ENCODE measurements at regions not wholly inside any gene's neighbourhood (a gene's known extent, or its start where the extent isn't known, plus 50 kb on each side); places are given as distances from the start of the nearest gene placed in this dataset.
"Not testable (repeated sequence)": the region's sequence is repeated elsewhere in the genome, so short reads cannot be mapped to it uniquely, and the experiment has no call there.

DNA sequence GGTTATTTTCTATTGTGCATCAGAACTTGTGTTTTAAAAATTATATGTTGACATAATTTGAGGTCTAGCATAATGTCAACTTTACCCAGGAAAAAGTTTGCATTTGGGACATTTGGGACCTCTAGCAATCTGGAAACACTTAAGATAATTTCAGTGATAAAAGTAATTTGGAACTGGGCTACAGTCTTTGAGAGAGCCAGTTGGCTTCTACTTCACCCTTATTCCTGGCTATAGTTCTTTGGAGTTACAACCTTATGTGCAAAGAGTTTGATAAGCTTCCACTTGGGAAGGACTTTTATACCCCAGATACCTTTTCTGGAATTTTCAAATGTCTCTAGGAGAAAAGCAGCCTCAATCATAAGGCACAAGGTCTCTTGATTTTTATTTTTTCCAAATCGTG lies 139.3 kb downstream of the ARRDC3 start:
- H3K9me3 ChIP-seq (ENCODE audit: control insufficient read depth, low read length) = no peaks in the 10 kb centered on the region
- H3K36me3 ChIP-seq (ENCODE audit: control insufficient read depth, insufficient read depth, low read length) = no peaks in the 10 kb centered on the region
- H3K27me3 ChIP-seq (ENCODE audit: control insufficient read depth, insufficient read depth, low read length, poor library complexity, severe bottlenecking) = no peaks in the 10 kb centered on the region
- 81 to 100% methylated on average over 1 of the region's 1 CpG for WGBS, 2 experiments
- no peak overlapping the region for H3K27ac ChIP-seq (ENCODE audit: insufficient read depth, low read depth, low read length, poor library complexity, severe bottlenecking)
- no peak overlapping the region for H3K4me3 ChIP-seq (ENCODE audit: insufficient read depth, low read depth, low read length)
- H3K4me1 ChIP-seq (ENCODE audit: control insufficient read depth, insufficient read depth, low read length) = no peaks in the 10 kb centered on the region

DNA sequence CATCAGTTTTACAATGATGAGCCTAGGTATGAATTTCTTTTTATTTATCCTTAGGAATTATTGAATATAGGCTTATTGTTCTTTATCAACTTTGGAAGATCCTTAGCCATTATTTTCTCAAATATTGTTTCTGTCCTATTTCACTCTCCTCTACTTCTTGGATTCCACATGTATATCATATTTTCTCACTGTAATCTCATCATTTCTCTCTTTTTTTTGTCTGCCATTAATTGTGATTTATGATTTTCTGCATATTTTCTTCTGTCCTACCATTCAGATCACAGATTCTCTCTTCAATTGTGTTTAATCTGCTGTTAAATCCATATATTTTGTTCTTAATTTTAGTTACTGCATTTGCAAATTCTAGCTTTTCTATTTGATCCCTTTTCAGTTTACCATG lies 139.8 kb downstream of the ARRDC3 start:
- Histone ChIP-seq H3K9me3 (ENCODE audit: control insufficient read depth, low read length) (no peaks in the 10 kb centered on the region), H3K27me3 (ENCODE audit: control insufficient read depth, insufficient read depth, low read length, poor library complexity, severe bottlenecking) (no peaks in the 10 kb centered on the region), H3K27ac (ENCODE audit: insufficient read depth, low read depth, low read length, poor library complexity, severe bottlenecking) (no peak overlapping the region), H3K4me3 (ENCODE audit: insufficient read depth, low read depth, low read length) (no peak overlapping the region), H3K4me1 (ENCODE audit: control insufficient read depth, insufficient read depth, low read length) (no peaks in the 10 kb centered on the region), H3K36me3 (ENCODE audit: control insufficient read depth, insufficient read depth, low read length) (no peaks in the 10 kb centered on the region)

GRCh38 chr5:91241460-91241859 lies 141.7 kb downstream of the ARRDC3 start:
- not testable (repeated sequence) for H3K36me3 ChIP-seq (ENCODE audit: control insufficient read depth, insufficient read depth, low read length); H3K4me1 ChIP-seq (ENCODE audit: control insufficient read depth, insufficient read depth, low read length); H3K27me3 ChIP-seq (ENCODE audit: control insufficient read depth, insufficient read depth, low read length, poor library complexity, severe bottlenecking); H3K27ac ChIP-seq (ENCODE audit: insufficient read depth, low read depth, low read length, poor library complexity, severe bottlenecking); H3K9me3 ChIP-seq (ENCODE audit: control insufficient read depth, low read length); H3K4me3 ChIP-seq (ENCODE audit: insufficient read depth, low read depth, low read length)
- 89 to 96% methylated on average over 4 of the region's 4 CpGs for WGBS, 2 experiments

GRCh38 chr5:91240175-91240574 lies 142.9 kb downstream of the ARRDC3 start:
- Histone ChIP-seq H3K4me1 (ENCODE audit: control insufficient read depth, insufficient read depth, low read length) (no peaks in the 10 kb centered on the region), H3K27ac (ENCODE audit: insufficient read depth, low read depth, low read length, poor library complexity, severe bottlenecking) (no peak overlapping the region), H3K9me3 (ENCODE audit: control insufficient read depth, low read length) (no peaks in the 10 kb centered on the region), H3K36me3 (ENCODE audit: control insufficient read depth, insufficient read depth, low read length) (no peaks in the 10 kb centered on the region), H3K27me3 (ENCODE audit: control insufficient read depth, insufficient read depth, low read length, poor library complexity, severe bottlenecking) (no peaks in the 10 kb centered on the region), H3K4me3 (ENCODE audit: insufficient read depth, low read depth, low read length) (no peak overlapping the region)
- 86 to 99% methylated on average over 2 to 4 of the region's 4 CpGs for WGBS, 2 experiments

GRCh38 chr5:91235271-91235694 lies 147.8 kb downstream of the ARRDC3 start:
- no peak overlapping the region for H3K27ac ChIP-seq (ENCODE audit: insufficient read depth, low read depth, low read length, poor library complexity, severe bottlenecking)
- WGBS, 2 experiments = 93 to 95% methylated on average over 2 of the region's 2 CpGs
- H3K4me3 ChIP-seq (ENCODE audit: insufficient read depth, low read depth, low read length) = no peak overlapping the region
- H3K36me3 ChIP-seq (ENCODE audit: control insufficient read depth, insufficient read depth, low read length) = no peaks in the 10 kb centered on the region
- H3K27me3 ChIP-seq (ENCODE audit: control insufficient read depth, insufficient read depth, low read length, poor library complexity, severe bottlenecking) = no peaks in the 10 kb centered on the region
- H3K4me1 ChIP-seq (ENCODE audit: control insufficient read depth, insufficient read depth, low read length) = no peaks in the 10 kb centered on the region
- no peaks in the 10 kb centered on the region for H3K9me3 ChIP-seq (ENCODE audit: control insufficient read depth, low read length)

GRCh38 chr5:91232523-91232922 lies 150.6 kb downstream of the ARRDC3 start:
- H3K36me3 ChIP-seq (ENCODE audit: control insufficient read depth, insufficient read depth, low read length) = no peaks in the 10 kb centered on the region
- H3K9me3 ChIP-seq (ENCODE audit: control insufficient read depth, low read length) = no peaks in the 10 kb centered on the region
- H3K27ac ChIP-seq (ENCODE audit: insufficient read depth, low read depth, low read length, poor library complexity, severe bottlenecking) = no peak overlapping the region
- H3K4me1 ChIP-seq (ENCODE audit: control insufficient read depth, insufficient read depth, low read length) = no peaks in the 10 kb centered on the region
- no peak overlapping the region for H3K4me3 ChIP-seq (ENCODE audit: insufficient read depth, low read depth, low read length)
- H3K27me3 ChIP-seq (ENCODE audit: control insufficient read depth, insufficient read depth, low read length, poor library complexity, severe bottlenecking) = no peaks in the 10 kb centered on the region
- WGBS, 2 experiments = 88 to 91% methylated on average over 3 of the region's 3 CpGs

- Histone ChIP-seq H3K27ac (ENCODE audit: insufficient read depth, low read depth, low read length, poor library complexity, severe bottlenecking) (no peak overlapping the region), H3K36me3 (ENCODE audit: control insufficient read depth, insufficient read depth, low read length) (no peaks in the 10 kb centered on the region), H3K9me3 (ENCODE audit: control insufficient read depth, low read length) (no peaks in the 10 kb centered on the region), H3K4me1 (ENCODE audit: control insufficient read depth, insufficient read depth, low read length) (no peaks in the 10 kb centered on the region), H3K27me3 (ENCODE audit: control insufficient read depth, insufficient read depth, low read length, poor library complexity, severe bottlenecking) (no peaks in the 10 kb centered on the region), H3K4me3 (ENCODE audit: insufficient read depth, low read depth, low read length) (no peak overlapping the region)
- WGBS, 2 experiments = 63 to 69% methylated on average over 1 of the region's 1 CpG
Observed at GRCh38 chr5:91229031-91229727, 153.9 kb downstream of the ARRDC3 start.

DNA sequence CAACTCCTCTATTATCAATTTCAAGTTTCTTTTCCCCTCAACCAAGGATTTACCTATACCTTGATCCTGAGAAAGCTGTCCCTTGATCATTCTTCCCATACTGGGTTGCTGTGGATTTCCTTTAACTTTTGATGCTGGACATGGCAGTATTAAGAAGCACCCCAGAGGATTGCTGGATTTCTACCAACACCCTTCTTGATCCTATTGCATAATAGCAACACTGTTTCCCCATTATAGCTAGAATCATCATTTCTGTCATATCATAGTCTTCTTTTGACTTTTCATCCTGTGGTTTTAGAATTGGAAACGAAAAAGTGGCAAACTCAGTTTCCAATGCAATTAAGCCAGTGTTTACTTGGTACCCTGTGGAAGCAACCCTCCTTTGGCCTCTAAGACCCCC lies 154.9 kb downstream of the ARRDC3 start:
- no peak overlapping the region for H3K4me3 ChIP-seq (ENCODE audit: insufficient read depth, low read depth, low read length)
- whole genome bisulfite sequencing, 2 experiments = 84 to 90% methylated on average over 1 of the region's 1 CpG

DNA sequence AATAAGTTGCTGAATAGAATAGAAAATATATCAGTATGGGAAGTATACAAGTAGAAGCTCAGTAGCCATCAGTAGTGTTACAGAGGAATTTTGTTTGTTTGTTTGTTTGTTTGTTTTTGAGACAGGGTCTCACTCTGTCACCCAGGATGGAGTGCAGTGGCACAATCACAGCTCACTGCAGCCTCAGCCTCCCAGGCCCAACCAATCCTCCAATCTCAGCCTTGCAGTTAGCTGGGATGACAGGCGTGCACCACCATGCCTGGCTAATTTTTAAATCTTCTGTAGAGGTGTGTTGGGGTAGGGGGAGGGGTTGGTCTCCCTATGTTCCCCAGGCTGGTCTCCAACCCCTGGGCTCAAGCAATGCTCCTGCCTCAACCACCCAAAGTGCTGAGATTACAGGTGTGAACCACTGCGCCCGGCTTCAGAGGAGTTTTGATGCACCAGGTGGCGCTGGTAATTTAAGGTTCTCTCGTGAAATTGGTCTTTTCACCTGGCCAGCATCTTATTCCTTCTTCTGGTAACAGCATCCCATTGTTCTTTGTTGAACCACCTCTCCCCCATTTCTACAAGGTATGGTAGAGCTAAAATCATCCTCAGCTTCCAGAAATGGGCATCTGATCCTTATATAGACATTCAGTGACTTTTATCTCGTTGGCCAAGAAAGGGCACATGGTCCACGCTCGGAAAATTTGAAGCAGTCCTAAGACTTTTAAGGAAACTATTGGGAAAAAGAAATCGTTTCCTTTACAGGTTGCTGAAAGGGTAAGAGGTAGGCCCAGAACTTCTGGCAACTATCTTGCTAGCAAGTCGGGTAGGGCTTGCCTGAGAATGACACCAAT lies 157.1 kb downstream of the ARRDC3 start:
- Histone ChIP-seq H3K9me3 (ENCODE audit: control insufficient read depth, low read length) (no peaks in the 10 kb centered on the region), H3K27me3 (ENCODE audit: control insufficient read depth, insufficient read depth, low read length, poor library complexity, severe bottlenecking) (no peaks in the 10 kb centered on the region), H3K36me3 (ENCODE audit: control insufficient read depth, insufficient read depth, low read length) (no peaks in the 10 kb centered on the region), H3K4me1 (ENCODE audit: control insufficient read depth, insufficient read depth, low read length) (no peaks in the 10 kb centered on the region), H3K27ac (ENCODE audit: insufficient read depth, low read depth, low read length, poor library complexity, severe bottlenecking) (no peak overlapping the region), H3K4me3 (ENCODE audit: insufficient read depth, low read depth, low read length) (no peak overlapping the region)
- WGBS, 2 experiments = 59 to 70% methylated on average over 10 of the region's 10 CpGs

More for the DNA sequence above, 154.9 kb downstream of the ARRDC3 start:
- Histone ChIP-seq H3K4me1 (ENCODE audit: control insufficient read depth, insufficient read depth, low read length) (no peaks in the 10 kb centered on the region), H3K27me3 (ENCODE audit: control insufficient read depth, insufficient read depth, low read length, poor library complexity, severe bottlenecking) (no peaks in the 10 kb centered on the region), H3K9me3 (ENCODE audit: control insufficient read depth, low read length) (no peaks in the 10 kb centered on the region), H3K27ac (ENCODE audit: insufficient read depth, low read depth, low read length, poor library complexity, severe bottlenecking) (no peak overlapping the region), H3K36me3 (ENCODE audit: control insufficient read depth, insufficient read depth, low read length) (no peaks in the 10 kb centered on the region)

GRCh38 chr5:91224969-91225368 lies 158.1 kb downstream of the ARRDC3 start:
- Histone ChIP-seq H3K36me3 (ENCODE audit: control insufficient read depth, insufficient read depth, low read length) (no peaks in the 10 kb centered on the region), H3K27ac (ENCODE audit: insufficient read depth, low read depth, low read length, poor library complexity, severe bottlenecking) (no peak overlapping the region), H3K4me3 (ENCODE audit: insufficient read depth, low read depth, low read length) (no peak overlapping the region), H3K27me3 (ENCODE audit: control insufficient read depth, insufficient read depth, low read length, poor library complexity, severe bottlenecking) (no peaks in the 10 kb centered on the region), H3K9me3 (ENCODE audit: control insufficient read depth, low read length) (no peaks in the 10 kb centered on the region), H3K4me1 (ENCODE audit: control insufficient read depth, insufficient read depth, low read length) (no peaks in the 10 kb centered on the region)
- WGBS, 2 experiments = 89 to 94% methylated on average over 1 to 2 of the region's 2 CpGs
